ENCODE measurements at regions not wholly inside any gene's neighbourhood (a gene's known extent, or its start where the extent isn't known, plus 50 kb on each side); places are given as distances from the start of the nearest gene placed in this dataset.

GRCh38 chr11:97607291-97608000 is 1217.6 kb downstream of the JRKL start:
- H3K27ac ChIP-seq (ENCODE audit: insufficient read depth, low read depth, low read length) = no peak overlapping the region
- H3K4me2 ChIP-seq (ENCODE audit: insufficient read depth, low read length) = no peak overlapping the region
- dilution Hi-C loops (cut with MboI; ENCODE audit: extremely low pct_ligation_motif_present, low sequenced_read_pairs) = no loop called here
- H3K9me1 ChIP-seq (replicated peaks; ENCODE audit: control insufficient read depth, extremely low read depth, insufficient read depth, low read length) = no peaks in the 10 kb centered on the region
- no TSS peak for BruUV-seq (replicated peaks)
- H3K36me3 ChIP-seq (ENCODE audit: control insufficient read depth in 2 of 2, extremely low read depth in 1 of 2, insufficient read depth in 2 of 2, low read length in 2 of 2) = no peaks in the 10 kb centered on the region
- no peaks in the 10 kb centered on the region for H3K79me2 ChIP-seq (ENCODE audit: control insufficient read depth, insufficient read depth, low read length)
- no peak overlapping the region for H2AFZ ChIP-seq (ENCODE audit: low read depth, low read length)
- CTCF ChIA-PET = interaction anchor here (0.6 to 1.0 kb wide), 2 partner anchors 8 to 1144 kb away, joined by 3 read pairs; no protein-coding TSS in a partner anchor
- no peaks in the 10 kb centered on the region for H3K27me3 ChIP-seq (ENCODE audit: control insufficient read depth in 2 of 2, insufficient read depth in 2 of 2, low read length in 2 of 2)
- H4K20me1 ChIP-seq (replicated peaks; ENCODE audit: control insufficient read depth, extremely low read depth, insufficient read depth, low read length) = no peaks in the 10 kb centered on the region
- no peaks in the 10 kb centered on the region for H3K9me3 ChIP-seq (replicated peaks; ENCODE audit: control insufficient read depth, insufficient read depth, low read length)
- FAIRE-seq (no peak), DNase-seq (ENCODE audit: low read depth, low spot score) (no peak)
- TF ChIP-seq JUN (IDR thresholded peaks at IDR 0.05; ENCODE audit: borderline replicate concordance, insufficient read depth, insufficient read length, low read depth) (no peak), POLR2A (IDR thresholded peaks at IDR 0.05; ENCODE audit: low read depth, low read length) (no peak), EZH2 (IDR thresholded peaks at IDR 0.05; ENCODE audit: borderline replicate concordance, low read depth, low read length, severe bottlenecking) (no peak), FOS (IDR thresholded peaks at IDR 0.05; ENCODE audit: borderline replicate concordance, insufficient read depth, low read length) (no peak), POLR2AphosphoS5 (IDR thresholded peaks at IDR 0.05; ENCODE audit: insufficient read depth, low read depth, low read length) (no peak), CTCF (IDR thresholded peaks at IDR 0.05; ENCODE audit: extremely low read depth in 1 of 2, insufficient read depth in 1 of 2, low read depth in 1 of 2, low read length in 2 of 2) (no peak), MYC (IDR thresholded peaks at IDR 0.05; ENCODE audit: low read depth, low read length) (no peak), MAX (IDR thresholded peaks at IDR 0.05; ENCODE audit: insufficient read depth, insufficient read length) (no peak)
- intact Hi-C loops (cut with micrococcal nuclease) = no loop called here
- POLR2A ChIA-PET = no interaction called here
- H3K4me1 ChIP-seq (ENCODE audit: control insufficient read depth, extremely low read depth, insufficient read depth, low read length) = no peaks in the 10 kb centered on the region
- H3K9ac ChIP-seq (replicated peaks; ENCODE audit: extremely low read depth, insufficient read depth, low read length) = no peak overlapping the region
- H3K4me3 ChIP-seq (replicated peaks in 1 of 3; ENCODE audit: insufficient read depth in 1 of 3, low read depth in 1 of 3, low read length in 3 of 3) = no peak overlapping the region

All from endothelial cell of umbilical vein (primary cell).